Stomach (tissue), 8 donors: ENCODE measurements at regions not wholly inside any gene's neighbourhood (a gene's known extent, or its start where the extent isn't known, plus 50 kb on each side); places are given as distances from the start of the nearest gene placed in this dataset.

Experiments
- DNase-seq, 2 donors: peaks; one replicate each; pipeline versions ENCODE4 v3.0.0 to v3.0.0-alpha.2; 2013 to 2019
- H3K27ac ChIP-seq, 5 donors: fragments of 200-600 bp in 4 of 5; sonication (generic) in 4 of 5; one replicate each; pipeline ENCODE4 v1.5.1; 2013 to 2019; ENCODE audit warnings: mild to moderate bottlenecking in 1 of 5, moderate library complexity in 1 of 5
- H3K27me3 ChIP-seq, 3 donors: fragments of 200-600 bp; sonication (generic); one replicate each; pipeline ENCODE4 v1.5.1; 2017 to 2019; ENCODE audit warnings: mixed run types in 1 of 3
- H3K36me3 ChIP-seq, 4 donors: fragments of 200-600 bp; sonication (generic); 1 replicate in 3 of 4; 2 replicates in 1 of 4; pipeline ENCODE4 v1.5.1; 2016 to 2019
- H3K4me1 ChIP-seq, 4 donors: fragments of 200-600 bp; sonication (generic); one replicate each; pipeline ENCODE4 v1.5.1; 2016 to 2019
- H3K4me3 ChIP-seq, 4 donors: fragments of 200-600 bp; sonication (generic) in 3 of 4; one replicate each; pipeline ENCODE4 v1.5.1; 2016 to 2019; ENCODE audit warnings: mild to moderate bottlenecking in 1 of 4
- H3K9me3 ChIP-seq, 4 donors: fragments of 200-600 bp; sonication (generic); one replicate each; pipeline ENCODE4 v1.5.1; 2016 to 2019
- CTCF ChIP-seq, 7 experiments: fragments of 450-650 bp in 4 of 7; fragments of 200-600 bp in 3 of 7; sonication (generic) in 3 of 7; IDR thresholded peaks; one replicate each; pipeline ENCODE4 v1.5.1; 2016 to 2019; ENCODE audit warnings: antibody characterized with exemption in 7 of 7, control low read depth in 2 of 7, mild to moderate bottlenecking in 1 of 7
- EP300 ChIP-seq: sonication (generic); formaldehyde crosslinking; IDR thresholded peaks from one replicate; pipeline ENCODE4 v1.6.1; 2017; ENCODE audit warnings: antibody characterized with exemption
- POLR2A ChIP-seq, 4 donors: fragments of 450-650 bp; IDR thresholded peaks; one replicate each; pipeline ENCODE4 v1.6.1; 2016; ENCODE audit warnings: antibody characterized with exemption in 4 of 4, control low read depth in 2 of 4, mild to moderate bottlenecking in 1 of 4, moderate library complexity in 1 of 4
- POLR2AphosphoS5 ChIP-seq, 3 donors: sonication (generic); formaldehyde crosslinking; IDR thresholded peaks; one replicate each; pipeline ENCODE4 v1.6.1; 2016; ENCODE audit warnings: antibody characterized with exemption in 3 of 3
- WGBS, 5 donors: extraction: QIAGEN DNeasy Blood & Tissue Kit in 3 of 5; methylation state at CpG; one replicate each; pipeline versions ENCODE4 v1.1.5 to v1.1.7; 2013 to 2018; 5-methylcytosine and 5-hydroxymethylcytosine counted together
- intact Hi-C: fragments of 100-400 bp; cut with DNase I; formaldehyde crosslinking; loops from one replicate; pipeline ENCODE4 v1.15.1; 2023; ENCODE audit warnings: low total_unique reads
- small RNA-seq, 4 donors: library from RNA; depleted of rRNA; stranded (forward); fragments of <200 nt; gene quantifications; one replicate each; pipeline ENCODE3, GENCODE V24; 2016
- donor health status: healthy with polysubstance abuse.
- donor health status: Bipolar disorder and iron deficiency.
- donor health status: healthy.

DNA sequence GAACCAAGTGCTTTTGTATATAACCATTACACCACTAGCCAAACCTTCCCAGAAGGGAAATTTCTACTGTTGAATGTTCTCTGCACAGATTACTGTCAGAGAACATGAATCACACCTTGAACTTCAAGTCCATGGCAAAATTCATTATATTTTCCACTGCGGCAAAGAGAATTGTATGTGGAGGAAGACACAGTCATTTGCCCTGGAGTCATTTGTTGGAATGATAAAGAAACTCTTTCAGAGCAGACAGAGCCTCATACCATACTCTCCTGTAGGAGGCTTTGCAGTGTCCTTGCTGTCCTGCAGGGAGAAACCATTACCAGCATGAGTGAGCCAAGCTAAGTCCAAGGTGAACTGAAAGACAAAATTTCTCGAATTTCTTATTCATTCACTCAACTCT lies 369.0 kb downstream of the ARHGEF28 start:
- H3K9me3 ChIP-seq: no peaks in the 10 kb centered on the region
- H3K36me3 ChIP-seq: no peaks in the 10 kb centered on the region
- no peak for DNase-seq
- H3K27me3 ChIP-seq: no peaks in the 10 kb centered on the region
- H3K4me3 ChIP-seq: no peak overlapping the region
- H3K4me1 ChIP-seq: no peaks in the 10 kb centered on the region
- no peak overlapping the region for H3K27ac ChIP-seq
- TF ChIP-seq EP300: no peak
- TF ChIP-seq POLR2A (IDR thresholded peaks at IDR 0.05): no peak
- no peak for TF ChIP-seq POLR2AphosphoS5 (IDR thresholded peaks at IDR 0.05)
- no peak for TF ChIP-seq CTCF (IDR thresholded peaks at IDR 0.05)
- intact Hi-C loops: no loop called here
- WGBS, 5 donors: 85 to 94% (median 90%) methylated on average over 2 of the region's 2 CpGs

Small RNA genes lying in the stretch of these regions (small RNA-seq; reads per million reads assigned to genes)
- gene RN7SL814P: 0 reads per million in 4 donors
